SKM-1 treated with dmso at 0.1 percent for 144 hours (cell line): ENCODE measurements at regions not wholly inside any gene's neighbourhood (a gene's known extent, or its start where the extent isn't known, plus 50 kb on each side); places are given as distances from the start of the nearest gene placed in this dataset.

Experiments used
- DNase-seq: peaks from one replicate; lab custom pipeline; 2025; ENCODE audit not compliant: unreplicated experiment; lab: John Stamatoyannopoulos, UW

GRCh38 chr6:137751768-137752560 lies 115.1 kb upstream of the TNFAIP3 start:
- DNase-seq = no peak

GRCh38 chr6:137754366-137754765 lies 112.7 kb upstream of the TNFAIP3 start:
- DNase-seq = peak; percentile 47

GRCh38 chr6:137754866-137755265 lies 112.2 kb upstream of the TNFAIP3 start:
- DNase-seq = no peak

- no peak for DNase-seq
Measured at GRCh38 chr6:137755284-137755683, 111.8 kb upstream of the TNFAIP3 start.

GRCh38 chr6:137756788-137757187 lies 110.3 kb upstream of the TNFAIP3 start:
- no peak for DNase-seq

- DNase-seq = no peak
Measured at GRCh38 chr6:137758661-137759060, 108.4 kb upstream of the TNFAIP3 start.

- DNase-seq = no peak
Measured at GRCh38 chr6:137759624-137760023, 107.4 kb upstream of the TNFAIP3 start.

GRCh38 chr6:137761072-137761471 lies 106.0 kb upstream of the TNFAIP3 start:
- DNase-seq = no peak

- DNase-seq = no peak
Measured at GRCh38 chr6:137761487-137761886, 105.6 kb upstream of the TNFAIP3 start.

GRCh38 chr6:137762168-137763090 lies 104.6 kb upstream of the TNFAIP3 start:
- DNase-seq = no peak

GRCh38 chr6:137763436-137763835 lies 103.6 kb upstream of the TNFAIP3 start:
- no peak for DNase-seq

GRCh38 chr6:137763886-137764285 lies 103.2 kb upstream of the TNFAIP3 start:
- DNase-seq = no peak

GRCh38 chr6:137764464-137764863 lies 102.6 kb upstream of the TNFAIP3 start:
- DNase-seq = no peak

- DNase-seq = no peak
Measured at GRCh38 chr6:137765059-137765458, 102.0 kb upstream of the TNFAIP3 start.

- DNase-seq = no peak
Measured at GRCh38 chr6:137766596-137767370, 100.3 kb upstream of the TNFAIP3 start.

- DNase-seq = no peak
Measured at GRCh38 chr6:137767465-137767864, 99.6 kb upstream of the TNFAIP3 start.

GRCh38 chr6:137767911-137768690 lies 99.0 kb upstream of the TNFAIP3 start:
- DNase-seq = peak; percentile 93

- no peak for DNase-seq
Measured at GRCh38 chr6:137768935-137769334, 98.1 kb upstream of the TNFAIP3 start.

- no peak for DNase-seq
Measured at GRCh38 chr6:137769797-137770362, 97.2 kb upstream of the TNFAIP3 start.
